Activated CD4-positive, alpha-beta T cell treated with anti-CD3 and anti-CD28 coated beads for 4 hours (primary cell): ENCODE measurements at regions not wholly inside any gene's neighbourhood (a gene's known extent, or its start where the extent isn't known, plus 50 kb on each side); places are given as distances from the start of the nearest gene placed in this dataset.

Source experiments
- DNase-seq, 2 donors: peaks; one replicate each; pipeline ENCODE4 v3.0.0-alpha.2; 2020

DNA sequence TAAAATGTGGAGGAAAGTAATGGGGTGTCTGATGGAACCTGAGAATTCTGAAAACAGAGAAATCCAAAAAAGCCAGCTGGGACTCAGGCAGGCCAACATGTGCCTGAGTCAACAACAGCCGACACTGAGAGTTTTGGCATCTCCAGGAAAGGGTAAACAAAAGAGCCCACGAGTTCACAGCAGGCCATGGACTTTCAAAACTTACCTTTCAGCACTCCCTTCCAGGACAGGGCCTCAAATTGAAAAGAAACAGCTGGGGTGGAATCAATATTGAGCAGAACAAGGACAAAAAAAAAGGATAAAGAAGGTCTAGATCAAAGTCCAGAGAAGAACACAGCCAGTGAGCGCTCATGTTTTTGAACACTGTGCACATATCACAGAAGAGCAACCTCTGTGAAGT is 735.4 kb upstream of the GRM7 start:
- no peak for DNase-seq

DNA sequence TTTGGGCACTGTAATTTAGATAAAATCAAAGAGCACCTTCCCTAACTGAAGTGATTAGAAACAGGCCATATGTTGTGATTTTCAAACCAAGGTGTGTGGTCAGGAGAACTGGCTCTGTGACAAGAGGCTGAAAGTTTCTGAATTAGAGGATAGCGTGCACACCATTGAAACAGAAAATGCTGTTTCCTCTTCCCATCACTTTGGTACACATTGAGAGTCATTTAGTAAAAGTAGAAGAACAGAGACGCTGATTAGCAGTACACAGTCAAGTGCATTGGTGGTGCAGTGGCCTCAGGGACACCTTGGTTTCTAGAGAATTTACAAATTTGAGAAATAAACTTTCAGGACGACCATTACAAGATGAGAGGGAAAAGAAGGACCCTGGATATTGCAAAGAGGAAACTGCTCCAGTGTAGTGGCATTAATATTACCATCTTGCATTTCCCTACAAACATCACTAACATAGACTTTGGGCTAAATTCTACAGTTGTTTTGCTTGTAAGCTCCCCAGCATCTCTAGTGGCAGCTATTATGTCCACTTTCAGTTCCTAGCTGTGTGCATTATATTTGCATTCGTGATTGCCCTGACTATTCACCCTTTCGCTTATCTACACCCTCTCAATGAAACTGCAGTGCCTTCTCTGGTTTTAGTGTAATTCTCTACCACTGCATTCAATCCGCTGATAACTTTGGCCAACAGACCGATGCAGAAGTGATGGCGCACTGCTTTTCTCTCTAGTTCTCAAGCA is 728.1 kb upstream of the GRM7 start:
- no peak for DNase-seq

DNA sequence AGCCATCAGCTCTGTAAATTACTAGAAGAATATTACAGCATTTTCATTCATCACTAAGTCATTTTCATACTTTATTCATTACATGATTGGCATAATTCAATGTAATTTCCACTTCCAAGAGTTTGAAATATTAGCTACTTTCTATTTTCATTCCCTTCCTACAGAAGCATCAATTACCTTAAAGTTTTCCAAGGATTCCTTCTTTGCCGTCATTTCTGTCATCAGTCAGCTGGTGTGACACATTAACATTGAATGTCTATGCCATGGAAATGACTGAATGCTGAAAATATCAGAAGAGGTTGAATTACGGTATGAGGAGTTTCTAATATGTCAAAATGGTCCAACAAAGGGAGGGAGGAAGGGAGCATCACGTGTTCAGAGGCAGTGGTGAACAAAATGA is 718.2 kb upstream of the GRM7 start:
- no peak for DNase-seq

DNA sequence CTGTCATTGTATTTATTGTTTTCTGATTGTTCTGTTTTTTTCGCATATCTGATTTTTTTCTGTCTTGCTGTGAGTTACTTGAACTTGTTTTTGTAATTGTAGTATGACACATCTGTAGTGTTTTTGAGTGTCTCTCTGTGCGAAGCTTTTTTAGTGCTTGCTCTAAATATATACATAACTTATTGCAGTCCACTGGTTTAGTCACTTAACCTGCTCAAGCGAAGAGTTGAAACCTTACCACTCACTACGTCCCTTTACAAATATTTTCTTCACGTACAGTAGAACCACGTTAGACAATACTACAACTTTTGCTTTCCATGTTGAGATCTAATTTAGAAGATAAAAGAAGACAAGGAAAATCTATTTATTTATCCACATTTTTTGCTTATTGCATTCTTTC is 713.0 kb upstream of the GRM7 start:
- DNase-seq = no peak

DNA sequence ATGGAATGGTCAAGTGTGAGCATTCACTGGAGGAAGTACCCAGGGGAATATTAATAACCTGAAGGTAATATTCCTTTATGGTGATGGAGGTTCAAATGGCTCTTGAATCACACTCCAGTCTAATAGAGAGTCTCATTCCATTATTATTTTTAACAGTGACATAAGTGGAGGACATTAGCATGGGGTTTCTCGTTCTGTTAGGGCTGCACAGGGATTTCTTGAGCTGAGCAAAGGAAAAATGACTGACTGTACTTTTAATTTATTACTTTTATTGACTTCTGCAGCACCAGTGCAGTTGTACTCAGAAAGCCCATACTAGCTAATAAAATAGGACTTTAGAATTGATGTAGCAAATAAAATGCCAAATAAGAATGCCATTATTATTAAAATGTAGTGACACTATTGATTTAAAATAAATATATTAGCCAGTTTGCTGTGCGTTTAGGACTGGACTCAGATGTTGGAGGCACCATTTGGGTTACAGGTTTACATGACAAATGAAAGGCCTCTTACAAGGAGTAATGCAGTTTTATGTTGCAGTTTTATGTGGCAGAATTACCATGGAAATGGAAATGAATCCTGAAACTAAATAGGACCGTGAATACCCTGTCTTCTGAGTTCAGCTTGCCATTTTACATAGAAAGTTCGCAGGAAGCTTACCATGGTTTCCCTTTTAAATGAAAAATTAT is 705.1 kb upstream of the GRM7 start:
- DNase-seq = no peak

DNA sequence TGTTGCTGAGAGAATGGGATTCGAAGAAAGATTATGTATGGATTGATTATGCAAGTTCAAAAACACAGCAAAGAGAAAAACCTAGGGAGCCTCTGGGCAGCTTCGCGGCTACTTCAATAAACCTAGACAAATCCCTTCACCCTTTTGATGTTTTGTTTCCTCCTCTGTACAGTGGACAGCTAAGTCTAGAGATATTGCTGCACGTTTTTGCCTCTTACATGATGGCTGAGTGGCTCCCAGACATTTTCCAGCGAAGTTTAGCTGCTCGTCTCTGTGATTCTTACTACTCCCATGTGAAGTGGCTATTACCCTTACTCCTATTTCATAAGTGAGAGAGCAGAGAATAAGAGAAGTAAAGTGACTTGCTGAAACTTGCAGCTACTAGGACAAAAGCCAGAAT is 695.0 kb upstream of the GRM7 start:
- no peak for DNase-seq

DNA sequence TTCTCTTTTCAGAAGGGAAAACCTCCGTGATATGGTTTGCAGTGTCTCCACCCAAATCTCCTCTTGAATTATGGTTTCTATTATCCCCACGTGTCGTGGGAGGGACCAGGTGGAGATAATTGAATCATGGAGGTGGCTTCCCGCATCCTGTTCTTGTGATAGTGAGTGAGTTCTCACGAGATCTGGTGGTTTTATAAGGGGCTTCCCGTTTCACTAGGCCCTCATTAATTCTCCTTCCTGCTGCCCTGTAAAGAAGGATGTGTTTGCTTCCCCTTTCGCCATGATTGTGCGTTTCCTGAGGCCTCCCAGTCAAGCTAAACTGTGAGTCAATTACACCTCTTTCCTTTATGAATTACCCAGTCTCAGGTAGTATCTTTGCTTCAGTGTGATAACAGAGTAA is 692.7 kb upstream of the GRM7 start:
- no peak for DNase-seq

DNA sequence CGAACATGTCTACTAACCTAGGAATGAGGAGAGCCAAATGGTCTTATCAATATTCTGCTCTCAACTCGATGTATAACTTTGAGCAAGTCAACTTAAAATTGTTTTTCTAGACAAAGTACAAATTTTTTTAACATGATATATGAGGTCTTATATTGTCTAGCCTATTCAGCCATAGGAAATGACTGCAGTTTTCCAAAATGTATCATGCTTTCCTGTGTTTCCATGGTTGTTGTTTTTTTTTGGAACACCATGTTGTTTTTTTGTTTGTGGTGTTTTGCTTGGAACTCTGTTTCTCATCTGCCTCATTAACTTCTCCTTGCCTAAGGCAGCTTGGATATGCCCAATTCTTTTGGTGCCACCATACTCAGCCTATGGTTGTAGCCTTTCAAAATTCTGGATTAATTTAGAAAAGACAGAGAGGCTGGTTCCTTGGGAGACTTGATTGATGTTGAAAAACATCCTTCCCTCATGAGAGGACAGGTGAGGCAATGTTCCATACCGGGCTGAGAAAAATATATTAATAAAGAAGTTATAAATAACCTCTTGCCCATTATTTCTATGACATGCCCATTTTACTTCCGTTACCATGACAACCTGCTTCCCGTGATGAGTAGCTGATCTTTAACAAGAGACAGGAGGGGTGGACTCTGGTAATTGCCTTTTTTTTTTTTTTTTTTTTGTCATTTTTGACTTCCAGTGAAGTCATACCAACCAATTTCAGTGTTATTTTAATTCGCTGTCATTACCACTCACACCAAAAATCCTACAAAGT is 687.9 kb upstream of the GRM7 start:
- no peak for DNase-seq

DNA sequence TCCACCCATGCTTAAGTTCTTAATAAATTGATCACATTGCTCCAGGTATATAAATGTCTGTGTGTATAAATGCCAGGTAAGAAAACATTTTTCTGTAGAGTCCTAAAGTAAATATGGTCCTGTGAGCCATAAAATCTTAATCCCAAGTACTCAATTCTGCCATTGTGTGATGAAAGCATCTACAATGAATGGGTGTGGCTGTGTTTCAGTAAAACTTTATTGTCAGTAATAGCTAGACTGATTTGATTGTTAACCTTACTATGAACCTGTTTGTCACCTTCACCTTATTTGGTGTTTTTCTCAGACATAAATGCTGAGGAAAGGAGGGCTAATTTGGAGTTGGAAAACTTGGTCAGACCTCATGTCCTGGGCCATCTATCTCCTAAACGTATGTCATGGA is 683.5 kb upstream of the GRM7 start:
- no peak for DNase-seq

DNA sequence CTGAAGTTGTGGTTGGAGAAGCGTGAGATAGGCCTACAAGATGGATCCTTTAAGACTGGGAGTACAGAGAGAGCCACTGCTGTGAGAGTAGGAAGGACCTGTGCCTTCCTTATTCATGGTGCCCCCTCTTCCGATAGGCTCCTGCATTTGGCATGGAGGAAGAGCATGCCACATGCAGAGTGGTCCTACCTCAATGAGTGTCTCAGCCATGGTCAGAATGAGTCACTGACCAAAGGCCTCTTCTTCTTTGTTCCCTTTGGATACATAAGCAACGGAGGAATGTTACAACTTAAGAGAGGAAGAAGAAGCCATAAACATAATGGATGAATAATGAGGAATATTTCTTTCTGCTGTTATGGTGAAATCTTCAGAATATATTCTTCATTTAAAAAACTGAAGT is 681.2 kb upstream of the GRM7 start:
- DNase-seq = no peak

DNA sequence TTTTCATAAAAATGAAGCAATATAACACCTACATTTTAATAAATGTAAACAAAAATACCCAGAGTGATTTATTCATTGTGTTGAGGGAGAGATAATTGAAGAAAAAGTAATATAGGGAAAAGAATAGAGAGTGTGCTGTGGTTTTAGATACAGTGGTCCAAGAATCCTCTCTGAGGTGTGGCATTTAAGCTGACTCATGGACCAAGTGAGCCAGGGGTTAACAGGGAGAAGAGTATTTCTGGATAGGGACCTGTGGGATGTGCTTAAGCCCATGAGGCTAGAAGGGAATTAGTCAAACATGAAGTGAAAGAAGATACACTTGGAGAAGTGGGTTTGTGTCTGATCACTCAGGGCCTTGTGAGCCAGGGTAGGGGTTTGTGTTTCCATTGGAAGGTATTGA is 680.7 kb upstream of the GRM7 start:
- DNase-seq = no peak

DNA sequence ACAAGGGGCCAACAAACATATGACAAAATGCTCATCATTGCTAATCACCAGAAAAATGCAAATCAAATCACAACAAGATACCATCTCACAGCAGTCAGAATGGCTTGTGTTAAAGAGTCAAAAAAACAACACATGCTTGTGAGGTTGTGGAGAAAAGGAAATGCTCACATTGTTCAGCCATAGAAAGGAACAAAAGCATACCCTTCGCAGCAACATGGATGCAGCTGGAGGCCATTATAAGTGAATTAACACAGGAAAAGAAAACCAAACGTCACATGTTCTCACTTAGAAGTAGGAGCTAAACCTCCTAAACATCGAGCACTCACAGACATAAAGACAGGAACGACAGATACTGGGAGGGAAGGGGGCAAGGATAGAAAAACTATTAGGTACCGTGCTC is 678.4 kb upstream of the GRM7 start:
- no peak for DNase-seq

DNA sequence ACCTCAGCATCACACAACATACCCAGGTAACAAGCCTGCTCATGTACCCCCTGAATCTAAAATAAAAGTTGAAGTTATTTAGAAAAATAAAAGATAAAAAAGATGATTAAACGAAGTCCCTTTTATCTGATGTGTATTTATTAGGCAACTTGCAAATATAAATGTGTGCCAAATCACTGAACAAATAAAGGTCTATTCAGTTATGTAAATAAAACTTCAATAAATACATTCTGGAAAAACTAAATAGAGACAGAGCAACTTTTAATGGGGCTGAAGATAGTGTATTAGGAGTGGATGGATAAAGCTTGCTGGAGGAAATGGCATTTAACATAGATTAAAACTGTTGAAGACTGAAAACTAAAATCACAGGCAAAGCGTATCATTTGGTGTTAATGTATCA is 678.0 kb upstream of the GRM7 start:
- DNase-seq = no peak

DNA sequence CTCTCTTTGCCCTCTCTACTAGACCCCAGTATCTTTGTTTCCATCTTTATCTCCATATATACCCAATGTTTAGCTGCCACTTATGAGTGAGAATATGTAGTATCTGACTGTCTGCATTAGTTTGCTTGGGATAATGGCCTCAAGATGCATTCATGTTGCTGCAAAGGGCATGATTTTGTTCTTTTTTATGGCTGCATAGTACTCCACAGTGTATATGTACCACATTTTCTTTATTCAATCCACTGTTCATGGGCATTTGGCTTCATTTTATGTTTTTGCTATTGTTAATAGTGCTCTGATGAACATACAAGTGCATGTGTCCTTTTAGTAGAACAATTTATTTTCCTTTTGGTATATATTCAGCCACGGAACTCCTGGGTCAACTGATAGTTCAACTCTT is 671.5 kb upstream of the GRM7 start:
- DNase-seq = no peak

DNA sequence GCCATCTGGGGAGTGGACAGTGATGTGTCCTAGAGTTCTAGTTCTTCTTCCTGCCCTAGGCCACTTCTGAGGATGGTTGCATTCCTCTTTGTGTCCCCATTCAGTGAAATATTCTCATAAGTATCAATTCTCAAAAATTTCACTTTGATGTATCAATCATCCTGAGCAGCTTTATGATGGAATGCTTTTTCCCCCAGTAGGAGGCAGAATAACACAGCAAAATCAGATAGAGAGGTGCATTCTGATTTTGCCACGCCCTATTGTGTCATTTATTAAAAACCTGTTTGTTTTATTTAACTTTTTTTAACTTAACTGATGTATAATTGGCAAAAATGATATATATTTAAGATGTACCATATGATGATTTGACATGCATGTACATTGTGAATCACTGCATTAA is 656.0 kb upstream of the GRM7 start:
- no peak for DNase-seq

DNA sequence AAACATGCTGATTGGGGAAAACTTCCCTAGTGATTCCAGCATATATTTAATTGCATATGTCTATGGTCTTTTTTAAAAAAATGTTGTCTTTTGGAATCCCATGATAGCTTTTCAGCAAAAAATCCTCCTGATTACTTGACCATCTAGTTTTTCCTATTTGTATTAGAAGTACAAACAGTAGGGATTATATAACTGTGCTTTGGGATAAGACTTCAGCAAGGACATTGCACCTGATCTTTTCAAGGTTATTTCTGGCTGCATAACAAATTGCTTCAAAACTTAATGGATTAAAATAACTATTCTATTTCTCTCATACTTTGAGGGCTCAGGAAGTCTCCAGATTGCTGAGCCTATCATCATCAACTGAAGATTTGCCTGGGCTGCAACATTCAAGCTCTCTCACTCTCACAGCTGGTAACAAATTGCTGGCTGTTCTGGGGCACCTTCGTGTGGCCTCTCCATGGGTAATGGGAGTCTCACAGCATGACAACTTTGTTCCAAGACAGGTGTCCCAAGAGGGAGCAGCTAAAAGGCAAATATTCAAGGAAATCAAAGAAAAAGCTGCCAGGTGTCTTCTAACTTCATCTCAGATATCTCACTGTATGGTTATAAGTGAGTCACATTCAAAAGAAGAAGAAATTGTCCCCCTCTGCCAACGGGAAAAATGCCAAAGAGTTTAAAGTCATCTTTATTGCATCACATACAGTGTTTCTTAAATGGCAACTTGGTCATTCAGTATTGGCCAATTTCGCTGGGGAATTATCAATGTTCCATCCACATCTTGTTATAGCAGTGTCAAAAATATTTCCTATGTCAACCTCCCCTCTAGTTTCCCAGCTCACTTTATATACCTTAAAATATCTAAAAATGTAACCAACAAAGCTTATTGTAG is 644.5 kb upstream of the GRM7 start:
- no peak for DNase-seq

DNA sequence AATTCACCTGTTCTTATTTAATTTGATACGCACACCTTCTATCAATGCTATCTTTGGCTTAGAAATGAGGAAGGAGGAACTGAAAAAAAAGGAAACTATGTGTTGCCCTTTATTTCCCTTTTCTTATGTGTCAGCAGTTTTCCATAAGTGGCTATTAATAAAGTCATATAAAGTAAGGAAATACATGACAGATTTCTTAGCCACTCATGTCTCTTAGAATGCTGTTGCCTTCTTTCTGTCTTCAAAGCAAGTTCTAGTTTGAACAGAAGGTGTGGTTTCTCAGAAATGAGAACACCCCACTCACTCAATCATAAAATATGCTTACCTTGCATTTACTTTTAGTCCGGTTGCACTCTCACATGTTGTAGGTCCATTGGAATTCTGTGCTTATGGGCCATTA is 640.5 kb upstream of the GRM7 start:
- DNase-seq = no peak

DNA sequence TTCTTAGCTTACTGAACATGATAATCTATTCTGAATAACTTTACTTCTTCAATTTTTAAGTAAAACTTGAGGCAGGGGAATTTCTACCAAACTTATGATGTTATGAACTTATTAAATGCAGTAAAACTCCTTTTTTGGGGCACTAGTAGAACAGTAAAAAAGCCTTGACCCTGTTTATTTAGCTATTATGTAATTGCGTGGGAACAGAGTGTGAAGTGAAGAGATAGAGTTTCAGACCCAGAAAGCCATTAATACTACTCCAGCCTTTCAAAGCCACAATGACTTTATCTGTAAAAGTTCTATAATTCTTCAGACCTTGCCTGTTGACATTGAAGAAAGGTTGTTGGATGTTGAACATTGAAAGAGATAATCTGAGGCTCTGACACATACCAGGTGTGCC is 638.8 kb upstream of the GRM7 start:
- no peak for DNase-seq

DNA sequence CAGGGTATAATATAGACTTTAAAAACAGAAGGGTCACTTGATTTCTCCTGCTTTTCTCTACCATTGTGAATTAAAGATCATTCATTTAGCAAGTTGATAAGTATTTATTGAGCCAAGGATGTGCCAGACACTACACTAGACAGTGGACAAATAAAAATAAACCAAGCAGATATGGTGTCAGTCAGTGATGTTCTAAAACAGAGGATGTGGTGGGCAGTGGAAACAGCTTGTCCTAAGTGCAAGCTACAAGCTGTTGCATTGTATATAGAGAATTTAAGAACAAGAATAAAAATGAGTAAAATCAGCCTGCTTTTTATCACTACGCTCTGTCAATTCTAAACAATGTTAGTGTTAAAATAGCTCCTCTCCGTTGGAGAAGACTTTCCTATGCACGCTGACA is 637.3 kb upstream of the GRM7 start:
- DNase-seq = no peak

DNA sequence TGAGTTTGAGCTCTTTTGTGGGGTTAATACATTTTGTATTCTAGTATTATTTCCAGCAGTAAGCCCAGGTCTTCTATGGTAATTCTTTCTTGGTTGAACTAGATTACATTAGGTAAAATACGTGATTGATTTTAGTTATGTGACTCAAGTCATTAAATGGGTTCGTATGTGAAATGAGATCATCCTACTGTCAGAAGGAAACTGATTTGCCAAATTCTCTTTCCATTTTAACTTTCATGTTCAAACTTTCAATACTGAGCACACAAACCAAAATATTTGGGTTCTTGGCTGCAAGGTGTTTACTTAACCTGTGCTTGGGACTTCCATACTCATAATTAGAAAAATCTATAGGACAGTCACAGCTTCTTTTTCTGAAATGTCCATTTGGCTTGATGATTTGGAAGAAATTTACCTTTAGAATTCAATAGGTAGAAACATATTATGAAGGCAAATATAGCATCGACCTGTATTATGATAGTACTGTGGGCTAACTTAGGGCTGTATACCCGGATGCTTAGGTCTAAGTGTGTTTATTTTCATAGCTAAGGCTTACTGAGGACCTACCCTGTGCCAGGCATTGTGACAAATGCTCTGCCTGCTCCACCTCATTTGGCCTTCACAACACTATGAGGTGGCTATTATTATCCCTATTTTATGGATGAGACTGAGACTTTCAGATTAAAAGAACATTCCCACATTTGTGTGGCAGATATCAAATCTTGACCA is 631.8 kb upstream of the GRM7 start:
- DNase-seq = no peak

DNA sequence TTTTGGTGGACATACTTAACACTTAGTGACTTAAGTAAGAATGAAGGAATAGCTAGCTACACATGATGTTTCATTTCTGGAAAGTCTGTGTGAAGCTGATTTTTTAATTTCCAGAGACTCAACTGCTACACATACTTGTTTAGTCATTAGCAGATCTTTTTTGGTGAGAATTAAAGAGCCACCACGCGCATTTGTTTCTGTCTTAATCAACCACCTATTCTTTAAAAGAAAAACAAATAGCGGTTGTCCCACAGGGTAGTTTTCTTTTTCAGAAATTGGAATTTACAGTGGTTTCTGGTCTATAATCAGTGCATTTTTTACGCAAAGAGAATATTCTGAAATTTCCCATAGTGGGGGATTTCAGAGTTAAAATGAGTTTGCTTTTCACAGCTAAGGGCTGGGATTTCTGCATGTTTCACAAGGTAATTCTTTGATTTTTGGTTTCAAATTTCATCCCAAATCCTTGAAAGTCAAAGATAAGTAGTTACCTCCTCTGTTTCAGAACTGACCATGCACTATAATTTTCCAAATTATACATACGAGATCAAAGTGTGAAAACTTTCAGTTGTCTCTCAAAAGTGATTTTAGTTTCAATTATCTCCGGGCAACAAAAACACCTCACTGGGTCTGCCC is 631.0 kb upstream of the GRM7 start:
- no peak for DNase-seq

DNA sequence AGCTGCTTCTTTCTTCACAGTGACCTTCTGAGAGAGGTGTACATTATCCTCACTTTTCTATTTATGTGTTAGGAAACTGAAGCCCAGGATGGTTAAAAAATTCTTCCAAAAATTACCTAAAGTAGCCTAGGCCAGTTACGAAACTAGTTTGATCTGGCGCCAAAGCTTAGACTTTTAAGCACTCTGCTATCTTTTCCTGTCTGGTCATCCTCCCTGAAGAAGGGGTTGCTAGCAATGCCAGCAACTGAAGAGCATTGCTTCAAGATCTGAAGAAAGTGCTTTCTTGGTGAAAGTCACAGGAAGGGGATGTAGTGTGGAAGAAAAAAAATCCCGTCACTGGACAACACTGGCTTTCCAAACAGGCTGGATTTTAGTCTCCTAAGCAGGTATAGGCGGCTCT is 618.8 kb upstream of the GRM7 start:
- no peak for DNase-seq
